ENCODE measurements at regions not wholly inside any gene's neighbourhood (a gene's known extent, or its start where the extent isn't known, plus 50 kb on each side); places are given as distances from the start of the nearest gene placed in this dataset.
"Not testable (repeated sequence)": the region's sequence is repeated elsewhere in the genome, so short reads cannot be mapped to it uniquely, and the experiment has no call there.

- H3K4me3 ChIP-seq (replicated peaks in 1 of 2; ENCODE audit: low read depth in 1 of 2, low read length in 2 of 2), result no peak overlapping the region
- intact Hi-C loops (cut with micrococcal nuclease), result no loop called here
These were observed 69.8 kb upstream of the WARS2 start for GRCh38 chr1:119210296-119210649.

GRCh38 chr1:119213213-119213612 lies 72.8 kb upstream of the WARS2 start:
- H3K9ac ChIP-seq (ENCODE audit: low read length); H2AFZ ChIP-seq (ENCODE audit: low read depth, low read length, poor library complexity, severe bottlenecking); H3K27ac ChIP-seq (ENCODE audit: low read depth, low read length); H3K9me3 ChIP-seq (ENCODE audit: control insufficient read depth in 1 of 2, insufficient read depth in 1 of 2, low read depth in 1 of 2, low read length in 2 of 2); H4K20me1 ChIP-seq (ENCODE audit: insufficient read depth); CTCF ChIA-PET; H3K4me3 ChIP-seq (replicated peaks in 1 of 2; ENCODE audit: low read depth in 1 of 2, low read length in 2 of 2); intact Hi-C loops (cut with micrococcal nuclease); ATAC-seq; BruUV-seq (replicated peaks); H3K79me2 ChIP-seq (ENCODE audit: insufficient read depth, low read length); H3K4me1 ChIP-seq (ENCODE audit: control insufficient read depth in 1 of 2, insufficient read depth in 2 of 2, low read length in 2 of 2); H3K36me3 ChIP-seq (ENCODE audit: control insufficient read depth in 1 of 2, insufficient read depth in 2 of 2, low read length in 2 of 2); H3K4me2 ChIP-seq (ENCODE audit: low read length); H3K27me3 ChIP-seq (ENCODE audit: insufficient read depth, low read length); POLR2A ChIA-PET; H3K9me2 ChIP-seq (ENCODE audit: insufficient read depth); RAD21 ChIA-PET (ENCODE audit: low non-redundant PET in 1 of 2, low total read pairs in 2 of 2, uncharacterized antibody in 2 of 2, unreplicated experiment in 2 of 2); DNase-seq (ENCODE audit: low read depth, low spot score): not testable (repeated sequence)

More at GRCh38 chr1:119210296-119210649, 69.8 kb upstream of the WARS2 start:
- Histone ChIP-seq H3K27me3 (ENCODE audit: insufficient read depth, low read length) (no peaks in the 10 kb centered on the region), H4K20me1 (ENCODE audit: insufficient read depth) (no peaks in the 10 kb centered on the region), H3K9me3 (ENCODE audit: control insufficient read depth in 1 of 2, insufficient read depth in 1 of 2, low read depth in 1 of 2, low read length in 2 of 2) (no peaks in the 10 kb centered on the region), H3K4me2 (ENCODE audit: low read length) (no peak overlapping the region), H3K9me2 (ENCODE audit: insufficient read depth) (no peaks in the 10 kb centered on the region), H3K36me3 (ENCODE audit: control insufficient read depth in 1 of 2, insufficient read depth in 2 of 2, low read length in 2 of 2) (no peaks in the 10 kb centered on the region), H2AFZ (ENCODE audit: low read depth, low read length, poor library complexity, severe bottlenecking) (no peak overlapping the region), H3K79me2 (ENCODE audit: insufficient read depth, low read length) (no peaks in the 10 kb centered on the region), H3K27ac (ENCODE audit: low read depth, low read length) (no peak overlapping the region), H3K9ac (ENCODE audit: low read length) (no peak overlapping the region), H3K4me1 (ENCODE audit: control insufficient read depth in 1 of 2, insufficient read depth in 2 of 2, low read length in 2 of 2) (no peaks in the 10 kb centered on the region)
- TF ChIP-seq ZFX (IDR thresholded peaks at IDR 0.05), result no peak
- no peak for TF ChIP-seq SRF (IDR thresholded peaks at IDR 0.05; ENCODE audit: low read depth)
- TF ChIP-seq POLR2A (IDR thresholded peaks at IDR 0.05; ENCODE audit: borderline replicate concordance, extremely low read depth, insufficient read depth, insufficient read length), result no peak
- no peak for TF ChIP-seq MAX (IDR thresholded peaks at IDR 0.05)
- CTCF ChIA-PET, result no interaction called here
- ATAC-seq (no peak), DNase-seq (ENCODE audit: low read depth, low spot score) (no peak)
- no TSS peak for BruUV-seq (replicated peaks)
- RAD21 ChIA-PET (ENCODE audit: low non-redundant PET in 1 of 2, low total read pairs in 2 of 2, uncharacterized antibody in 2 of 2, unreplicated experiment in 2 of 2), result no interaction called here
- POLR2A ChIA-PET, result no interaction called here

- RAD21 ChIA-PET (ENCODE audit: low non-redundant PET in 1 of 2, low total read pairs in 2 of 2, uncharacterized antibody in 2 of 2, unreplicated experiment in 2 of 2); H3K27ac ChIP-seq (ENCODE audit: low read depth, low read length); H3K9me2 ChIP-seq (ENCODE audit: insufficient read depth); CTCF ChIA-PET; H3K9ac ChIP-seq (ENCODE audit: low read length); H3K9me3 ChIP-seq (ENCODE audit: control insufficient read depth in 1 of 2, insufficient read depth in 1 of 2, low read depth in 1 of 2, low read length in 2 of 2); DNase-seq (ENCODE audit: low read depth, low spot score); H3K4me2 ChIP-seq (ENCODE audit: low read length); ATAC-seq; H3K4me1 ChIP-seq (ENCODE audit: control insufficient read depth in 1 of 2, insufficient read depth in 2 of 2, low read length in 2 of 2); H3K4me3 ChIP-seq (replicated peaks in 1 of 2; ENCODE audit: low read depth in 1 of 2, low read length in 2 of 2); H2AFZ ChIP-seq (ENCODE audit: low read depth, low read length, poor library complexity, severe bottlenecking); H3K79me2 ChIP-seq (ENCODE audit: insufficient read depth, low read length); POLR2A ChIA-PET; H3K36me3 ChIP-seq (ENCODE audit: control insufficient read depth in 1 of 2, insufficient read depth in 2 of 2, low read length in 2 of 2); H3K27me3 ChIP-seq (ENCODE audit: insufficient read depth, low read length); BruUV-seq (replicated peaks); intact Hi-C loops (cut with micrococcal nuclease); H4K20me1 ChIP-seq (ENCODE audit: insufficient read depth): not testable (repeated sequence)
These were observed 74.5 kb upstream of the WARS2 start for GRCh38 chr1:119214961-119215360.

Measured in HCT116 (cell line).